ENCODE measurements at regions not wholly inside any gene's neighbourhood (a gene's known extent, or its start where the extent isn't known, plus 50 kb on each side); places are given as distances from the start of the nearest gene placed in this dataset.

- DNase-seq = no peak
Measured at GRCh38 chr6:67633058-67633457, 1002.0 kb upstream of the ADGRB3 start.

DNA sequence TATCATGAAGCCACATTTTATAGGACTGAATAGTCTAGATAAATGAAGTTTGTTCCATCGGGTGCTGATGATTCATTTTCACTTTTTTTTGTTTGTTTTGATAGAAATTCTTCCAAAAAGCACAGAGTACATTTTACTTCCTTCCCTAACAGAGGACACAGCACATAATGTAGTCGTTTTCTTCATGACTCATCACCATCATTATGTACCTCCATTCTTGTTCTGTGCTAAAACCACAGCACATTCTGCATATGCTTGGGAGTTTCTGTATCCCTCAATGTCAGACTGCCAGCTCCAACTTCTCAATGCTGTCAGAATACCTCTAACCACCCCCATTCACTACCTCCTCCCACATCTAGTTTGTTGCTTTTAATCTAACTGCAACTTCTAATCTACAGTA lies 1004.9 kb upstream of the ADGRB3 start:
- DNase-seq = no peak

DNA sequence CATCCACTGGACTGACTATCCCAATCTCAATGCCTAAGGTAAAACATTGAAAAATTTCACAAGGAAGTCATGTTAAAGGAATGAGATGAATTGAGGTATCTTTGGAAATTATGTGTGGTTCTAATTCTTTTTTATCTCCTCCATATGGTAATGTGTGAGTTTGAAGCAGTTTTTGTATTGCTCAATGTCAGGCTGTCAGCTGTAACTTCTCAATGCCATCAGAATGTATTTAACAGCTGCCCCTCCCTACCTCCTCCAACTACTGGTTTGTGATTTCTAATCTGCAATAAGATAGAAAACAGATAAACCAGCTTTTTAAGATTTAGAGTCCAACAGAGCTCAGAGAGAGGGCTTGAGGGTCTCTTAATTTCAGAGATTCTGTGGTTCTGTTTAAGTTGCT lies 1005.8 kb upstream of the ADGRB3 start:
- no peak for DNase-seq

- DNase-seq = no peak
Measured at GRCh38 chr6:67615796-67616195, 1019.3 kb upstream of the ADGRB3 start.

- no peak for DNase-seq
Measured at GRCh38 chr6:67608099-67608749, 1026.9 kb upstream of the ADGRB3 start.

GRCh38 chr6:67606906-67607828 lies 1027.9 kb upstream of the ADGRB3 start:
- no peak for DNase-seq

- no peak for DNase-seq
Measured at GRCh38 chr6:67594366-67594765, 1040.7 kb upstream of the ADGRB3 start.

- no peak for DNase-seq
Measured at GRCh38 chr6:67593247-67593646, 1041.8 kb upstream of the ADGRB3 start.

DNA sequence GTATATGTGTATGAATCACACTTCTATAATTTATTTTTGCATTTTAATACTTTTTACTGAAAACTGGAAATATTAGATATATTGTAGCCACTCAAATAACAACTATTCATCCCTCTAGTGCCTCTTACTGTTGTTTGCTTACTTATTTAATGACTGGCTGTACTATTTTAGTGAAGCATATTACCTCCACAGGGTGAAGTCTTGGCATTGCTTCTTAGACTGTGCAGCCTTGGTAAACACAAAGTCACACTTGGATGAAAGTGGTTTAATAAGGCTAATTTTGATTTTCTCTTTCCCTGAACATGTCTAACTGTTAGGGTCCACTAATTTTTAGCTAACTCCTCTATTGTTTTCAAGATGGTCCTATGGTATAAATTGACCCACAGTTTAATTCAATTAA lies 1043.2 kb upstream of the ADGRB3 start:
- no peak for DNase-seq

DNA sequence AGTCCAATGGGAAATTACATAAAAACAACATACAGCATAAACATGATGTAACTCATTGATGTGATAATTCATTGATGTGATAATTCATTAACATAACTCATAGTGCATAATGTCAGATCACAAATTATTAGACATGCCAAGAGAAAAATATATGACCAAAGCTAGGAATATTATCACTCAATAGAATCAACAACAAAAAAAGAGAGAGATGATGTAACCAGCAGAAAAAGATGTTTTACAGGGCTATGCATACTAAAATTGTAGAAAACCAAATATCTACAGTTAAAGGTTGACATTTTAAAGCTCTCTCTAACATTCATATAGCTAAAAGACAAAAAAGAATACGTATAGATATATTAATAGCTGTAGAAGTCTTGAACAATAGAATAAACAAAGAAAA lies 1067.2 kb upstream of the ADGRB3 start:
- no peak for DNase-seq

DNA sequence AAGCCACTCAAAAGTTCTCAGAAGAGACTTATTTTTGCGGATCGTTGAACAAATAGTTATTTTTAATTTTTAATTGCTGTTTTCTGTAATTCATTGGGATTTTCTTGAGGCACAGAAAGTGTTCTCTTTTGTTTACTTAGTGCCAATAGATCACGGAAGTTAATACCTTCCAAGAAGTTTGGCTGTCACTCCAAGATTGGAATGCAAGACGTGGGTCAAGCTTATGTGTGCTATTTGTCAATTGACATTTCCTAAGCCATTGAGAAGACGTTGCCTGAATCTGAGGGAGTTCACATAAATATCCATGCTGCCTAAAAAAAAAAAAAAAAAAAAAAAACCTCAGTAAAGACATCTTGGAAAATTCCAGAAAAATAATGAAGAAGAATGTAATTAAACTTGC lies 1071.4 kb upstream of the ADGRB3 start:
- no peak for DNase-seq

DNA sequence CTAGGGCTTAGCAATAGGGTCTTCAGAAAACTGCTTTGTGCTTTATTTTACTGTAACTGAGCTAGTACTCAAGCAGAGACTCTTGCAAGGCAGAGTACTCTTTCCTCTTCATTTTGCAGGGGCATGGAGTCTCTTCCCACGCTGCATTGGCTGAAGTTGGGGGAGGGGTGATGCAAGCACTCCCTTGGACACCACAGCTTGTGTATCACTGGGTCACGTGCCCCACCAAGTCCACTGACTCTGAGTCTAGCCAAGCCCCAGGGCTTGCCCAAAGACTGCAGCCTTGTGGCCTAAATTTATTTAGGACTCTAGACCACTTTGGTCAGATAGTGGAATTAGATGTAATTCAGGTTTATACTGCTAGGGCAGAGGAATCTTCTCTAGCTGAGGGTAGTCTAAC lies 1075.0 kb upstream of the ADGRB3 start:
- no peak for DNase-seq

DNA sequence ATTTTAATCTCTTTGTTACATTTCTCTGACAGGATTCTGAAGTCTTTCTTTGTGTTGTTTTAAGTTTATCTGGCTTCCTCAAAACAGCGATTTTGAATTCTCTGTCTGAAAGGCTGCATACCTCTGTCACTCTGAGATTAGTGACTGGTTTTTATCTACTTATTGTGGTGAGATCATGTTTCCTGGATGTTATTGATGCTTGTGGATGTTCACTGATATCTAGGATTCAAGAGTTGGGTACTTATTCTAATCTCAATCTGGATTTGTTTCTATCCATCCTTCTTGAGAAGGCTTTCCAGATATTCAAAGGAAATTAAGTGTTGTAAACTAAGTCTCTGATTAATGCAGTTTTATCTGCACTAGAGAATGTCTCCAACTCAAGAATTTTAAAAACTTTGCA lies 1076.1 kb upstream of the ADGRB3 start:
- DNase-seq = no peak

DNA sequence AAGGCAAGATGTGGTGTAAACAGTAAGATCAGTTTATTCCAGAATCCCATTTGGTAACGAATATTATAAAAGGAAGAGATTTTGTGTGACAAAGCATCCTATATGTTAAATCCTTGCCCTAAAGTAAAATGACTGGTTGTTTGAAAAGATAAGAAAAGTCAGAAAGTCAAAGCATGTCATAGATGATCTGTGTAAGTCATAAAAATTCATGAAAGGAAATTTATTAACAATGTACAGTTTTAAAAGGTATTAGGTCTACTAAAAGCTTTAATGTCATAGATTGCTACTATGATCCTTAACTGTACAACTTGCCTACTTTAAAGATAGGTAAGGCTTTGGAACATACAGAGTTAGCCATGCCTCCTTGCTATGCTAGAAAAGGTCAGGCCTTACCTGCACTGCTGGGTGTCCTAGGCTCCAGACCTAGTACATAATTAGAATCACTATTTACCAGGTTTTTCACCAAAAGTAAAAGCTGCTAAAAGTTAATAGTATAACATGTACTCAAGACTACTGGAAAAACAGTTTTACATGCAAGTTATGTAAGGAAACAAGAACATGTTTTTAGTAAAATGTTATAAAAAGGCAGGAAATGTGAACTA lies 1090.1 kb upstream of the ADGRB3 start:
- no peak for DNase-seq

GRCh38 chr6:67541586-67541985 lies 1093.5 kb upstream of the ADGRB3 start:
- DNase-seq = no peak

GRCh38 chr6:67538032-67538431 lies 1097.0 kb upstream of the ADGRB3 start:
- DNase-seq = no peak

DNA sequence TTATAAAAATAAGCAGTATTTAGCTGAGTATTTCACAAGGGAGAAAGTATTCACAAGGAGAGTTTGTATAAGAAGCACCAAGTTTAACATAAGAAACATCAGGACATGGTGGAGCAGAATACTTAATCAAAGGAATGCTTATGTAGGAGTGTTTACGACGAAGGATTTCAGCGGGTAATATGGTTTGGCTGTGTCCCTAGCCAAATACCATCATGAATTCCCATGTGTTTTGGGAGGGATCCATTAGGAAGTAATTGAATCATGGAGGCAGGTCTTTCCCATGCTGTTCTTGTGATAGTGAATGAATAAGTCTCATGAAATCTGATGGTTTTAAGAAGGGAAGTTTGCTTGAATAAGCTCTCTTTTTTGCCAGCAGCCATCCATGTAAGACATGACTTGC lies 1099.1 kb upstream of the ADGRB3 start:
- no peak for DNase-seq

- no peak for DNase-seq
Measured at GRCh38 chr6:67506352-67506751, 1128.7 kb upstream of the ADGRB3 start.

GRCh38 chr6:67501755-67502154 lies 1133.3 kb upstream of the ADGRB3 start:
- no peak for DNase-seq

GRCh38 chr6:67497749-67498148 lies 1137.3 kb upstream of the ADGRB3 start:
- no peak for DNase-seq

DNA sequence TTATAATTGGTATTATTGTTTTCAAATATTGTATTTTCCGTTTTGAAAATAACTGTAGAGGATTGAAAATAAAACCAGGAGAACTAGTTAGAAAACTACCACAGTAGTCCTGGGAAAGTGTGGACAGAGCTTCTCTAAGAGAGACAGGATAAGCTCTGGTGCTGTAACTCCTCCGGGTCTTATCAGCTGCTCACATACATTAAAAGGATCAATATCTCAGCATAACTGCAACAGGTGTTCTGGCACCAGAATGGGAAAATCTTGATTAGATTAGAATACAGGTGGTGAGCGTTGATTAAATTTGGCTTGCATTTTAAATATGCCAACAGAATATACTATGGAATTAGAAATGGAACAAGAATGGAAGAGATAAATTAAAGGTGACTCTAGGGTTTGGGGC lies 1138.9 kb upstream of the ADGRB3 start:
- no peak for DNase-seq

GRCh38 chr6:67493682-67494081 lies 1141.4 kb upstream of the ADGRB3 start:
- DNase-seq = no peak

GRCh38 chr6:67475700-67476099 lies 1159.4 kb upstream of the ADGRB3 start:
- DNase-seq = no peak

DNA sequence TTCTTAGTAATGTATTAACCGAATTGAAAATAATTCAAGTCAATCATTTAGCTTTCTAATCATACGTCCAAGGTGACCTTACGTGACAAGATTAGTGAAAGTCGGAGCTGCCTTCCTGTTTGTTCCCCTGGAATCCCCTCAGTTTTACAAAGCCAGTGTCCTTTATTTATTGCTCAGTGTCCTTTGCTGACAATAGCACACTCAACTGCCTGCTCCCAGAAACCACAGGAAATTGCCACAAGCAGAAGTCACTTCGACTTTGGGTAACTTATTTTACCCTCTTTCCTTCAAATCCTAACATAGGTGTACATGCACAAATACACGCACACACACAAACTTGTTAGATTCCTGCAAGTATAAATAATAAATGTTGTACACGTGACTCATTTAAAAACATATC lies 1167.7 kb upstream of the ADGRB3 start:
- DNase-seq = no peak

All from NCI-H524 treated with DMSO at 0.1 percent for 48 hours (cell line).